ENCODE measurements at regions not wholly inside any gene's neighbourhood (a gene's known extent, or its start where the extent isn't known, plus 50 kb on each side); places are given as distances from the start of the nearest gene placed in this dataset.

GRCh38 chr4:187059895-187060294 is 336.2 kb upstream of the FAT1 start:
- TF ChIP-seq, protein P1, sequence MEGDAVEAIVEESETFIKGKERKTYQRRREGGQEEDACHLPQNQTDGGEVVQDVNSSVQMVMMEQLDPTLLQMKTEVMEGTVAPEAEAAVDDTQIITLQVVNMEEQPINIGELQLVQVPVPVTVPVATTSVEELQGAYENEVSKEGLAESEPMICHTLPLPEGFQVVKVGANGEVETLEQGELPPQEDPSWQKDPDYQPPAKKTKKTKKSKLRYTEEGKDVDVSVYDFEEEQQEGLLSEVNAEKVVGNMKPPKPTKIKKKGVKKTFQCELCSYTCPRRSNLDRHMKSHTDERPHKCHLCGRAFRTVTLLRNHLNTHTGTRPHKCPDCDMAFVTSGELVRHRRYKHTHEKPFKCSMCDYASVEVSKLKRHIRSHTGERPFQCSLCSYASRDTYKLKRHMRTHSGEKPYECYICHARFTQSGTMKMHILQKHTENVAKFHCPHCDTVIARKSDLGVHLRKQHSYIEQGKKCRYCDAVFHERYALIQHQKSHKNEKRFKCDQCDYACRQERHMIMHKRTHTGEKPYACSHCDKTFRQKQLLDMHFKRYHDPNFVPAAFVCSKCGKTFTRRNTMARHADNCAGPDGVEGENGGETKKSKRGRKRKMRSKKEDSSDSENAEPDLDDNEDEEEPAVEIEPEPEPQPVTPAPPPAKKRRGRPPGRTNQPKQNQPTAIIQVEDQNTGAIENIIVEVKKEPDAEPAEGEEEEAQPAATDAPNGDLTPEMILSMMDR (IDR thresholded peaks at IDR 0.05), result no peak
- intact Hi-C loops (cut with DNase I), result no loop called here
- Histone ChIP-seq H3K36me3 (no peaks in the 10 kb centered on the region), H3K4me3 (no peak overlapping the region), H3K27ac (no peak overlapping the region), H3K4me1 (no peaks in the 10 kb centered on the region), H3K9me3 (no peaks in the 10 kb centered on the region), H3K27me3 (no peaks in the 10 kb centered on the region)
- no peak for DNase-seq (ENCODE audit: low spot score in 2 of 2)

DNA sequence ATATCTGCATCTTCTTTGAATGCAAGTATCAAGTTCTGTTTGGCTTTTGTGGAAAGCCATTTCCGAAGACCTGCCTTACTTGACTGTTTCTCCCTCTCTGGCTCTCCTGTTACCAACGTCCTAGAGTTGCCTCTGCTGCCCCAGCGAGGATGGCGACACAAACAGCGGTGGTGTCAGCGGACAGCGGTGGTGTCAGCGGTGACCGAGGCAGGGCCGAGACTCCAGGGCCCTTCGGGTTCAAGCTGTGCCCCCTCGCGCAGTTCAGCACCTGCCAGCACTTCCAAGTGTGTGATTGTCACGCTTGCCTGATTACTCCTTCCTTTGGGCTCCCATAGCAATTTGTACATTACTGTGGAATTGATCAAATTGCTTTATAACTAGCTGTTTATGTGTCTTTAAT is 336.9 kb upstream of the FAT1 start:
- TF ChIP-seq, protein P1 (IDR thresholded peaks at IDR 0.05), result no peak
- intact Hi-C loops (cut with DNase I), result no loop called here
- no peaks in the 10 kb centered on the region for H3K4me1 ChIP-seq

DNA sequence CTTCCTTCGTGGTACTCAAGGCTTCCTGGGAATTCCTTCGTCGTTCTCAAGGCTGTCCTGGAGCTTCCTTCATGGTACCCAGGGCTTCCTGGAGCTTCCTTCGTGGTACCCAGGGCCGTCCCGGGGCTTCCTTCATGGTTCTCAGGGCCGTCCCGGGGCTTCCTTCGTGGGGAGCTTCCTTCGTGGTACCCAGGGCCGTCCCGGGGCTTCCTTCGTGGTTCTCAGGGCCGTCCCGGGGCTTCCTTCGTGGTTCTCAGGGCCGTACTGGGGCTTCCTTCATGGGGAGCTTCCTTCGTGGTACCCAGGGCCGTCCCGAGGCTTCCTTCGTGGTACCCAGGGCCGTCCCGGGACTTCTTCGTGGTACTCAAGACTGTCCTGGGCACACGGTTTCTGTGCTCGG is 339.6 kb upstream of the FAT1 start:
- no peak overlapping the region for H3K4me3 ChIP-seq
- H3K36me3 ChIP-seq, result no peaks in the 10 kb centered on the region
- H3K27ac ChIP-seq, result no peak overlapping the region
- DNase-seq (ENCODE audit: low spot score in 2 of 2), result no peak
- TF ChIP-seq, protein P1 (IDR thresholded peaks at IDR 0.05), result no peak
- no peaks in the 10 kb centered on the region for H3K4me1 ChIP-seq
- no peaks in the 10 kb centered on the region for H3K27me3 ChIP-seq
- intact Hi-C loops (cut with DNase I), result no loop called here
- H3K9me3 ChIP-seq, result no peaks in the 10 kb centered on the region

More for the DNA sequence above, 336.9 kb upstream of the FAT1 start:
- no peak for DNase-seq (ENCODE audit: low spot score in 2 of 2)
- Histone ChIP-seq H3K27ac (no peak overlapping the region), H3K4me3 (no peak overlapping the region), H3K36me3 (no peaks in the 10 kb centered on the region), H3K9me3 (no peaks in the 10 kb centered on the region), H3K27me3 (no peaks in the 10 kb centered on the region)

GRCh38 chr4:187064033-187064432 is 340.4 kb upstream of the FAT1 start:
- intact Hi-C loops (cut with DNase I), result no loop called here
- Histone ChIP-seq H3K9me3 (no peaks in the 10 kb centered on the region), H3K4me1 (no peaks in the 10 kb centered on the region), H3K4me3 (no peak overlapping the region), H3K27me3 (no peaks in the 10 kb centered on the region), H3K27ac (no peak overlapping the region), H3K36me3 (no peaks in the 10 kb centered on the region)
- no peak for DNase-seq (ENCODE audit: low spot score in 2 of 2)
- TF ChIP-seq, protein P1 (IDR thresholded peaks at IDR 0.05), result no peak

- TF ChIP-seq, protein P1 (IDR thresholded peaks at IDR 0.05), result no peak
- no peak for DNase-seq (ENCODE audit: low spot score in 2 of 2)
- intact Hi-C loops (cut with DNase I), result no loop called here
Measured at GRCh38 chr4:187065396-187065795, 341.7 kb upstream of the FAT1 start.

DNA sequence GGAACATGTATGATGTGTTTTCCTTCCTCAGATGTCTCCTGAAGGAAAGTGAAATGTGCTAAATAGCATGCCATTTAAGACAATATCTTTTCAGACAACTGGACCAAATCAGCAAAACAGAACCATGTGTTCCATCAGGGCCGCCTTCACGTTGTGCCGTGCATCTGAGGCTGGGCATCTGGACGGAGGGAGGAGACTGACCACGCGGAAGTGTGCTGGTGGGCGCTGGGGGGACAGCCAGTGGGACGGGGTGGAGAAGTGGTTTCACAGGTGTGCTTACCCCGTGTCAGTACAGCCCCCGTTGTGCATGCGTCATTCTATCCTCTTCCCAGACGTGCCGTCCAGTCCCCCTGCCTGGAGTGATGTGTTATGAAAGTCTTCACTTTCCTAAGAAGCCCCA is 342.1 kb upstream of the FAT1 start:
- H3K36me3 ChIP-seq, result no peaks in the 10 kb centered on the region
- intact Hi-C loops (cut with DNase I), result no loop called here
- H3K4me1 ChIP-seq, result no peaks in the 10 kb centered on the region
- H3K9me3 ChIP-seq, result no peaks in the 10 kb centered on the region
- DNase-seq (ENCODE audit: low spot score in 2 of 2), result no peak
- no peaks in the 10 kb centered on the region for H3K27me3 ChIP-seq
- TF ChIP-seq, protein P1 (IDR thresholded peaks at IDR 0.05), result no peak
- H3K4me3 ChIP-seq, result no peak overlapping the region
- no peak overlapping the region for H3K27ac ChIP-seq

More at GRCh38 chr4:187065396-187065795, 341.7 kb upstream of the FAT1 start:
- Histone ChIP-seq H3K27ac (no peak overlapping the region), H3K36me3 (no peaks in the 10 kb centered on the region), H3K4me3 (no peak overlapping the region), H3K27me3 (no peaks in the 10 kb centered on the region), H3K9me3 (no peaks in the 10 kb centered on the region), H3K4me1 (no peaks in the 10 kb centered on the region)

All from ascending aorta (tissue), 2 donors.